ENCODE measurements at regions not wholly inside any gene's neighbourhood (a gene's known extent, or its start where the extent isn't known, plus 50 kb on each side); places are given as distances from the start of the nearest gene placed in this dataset.

- no peak for TF ChIP-seq POLR2AphosphoS5 (IDR thresholded peaks at IDR 0.05; ENCODE audit: low read depth, low read length)
- TF ChIP-seq SIN3A (IDR thresholded peaks at IDR 0.05; ENCODE audit: borderline replicate concordance, insufficient read depth, low read length), result no peak
- no peak for TF ChIP-seq TAF1 (IDR thresholded peaks at IDR 0.05; ENCODE audit: borderline replicate concordance, insufficient read depth, low read length)
- TF ChIP-seq REST (IDR thresholded peaks at IDR 0.05; ENCODE audit: insufficient read depth in 1 of 2, low read depth in 2 of 2, low read length in 2 of 2), result no peak
- TF ChIP-seq FOXP2 (optimal IDR thresholded peaks at IDR 0.05; ENCODE audit: borderline replicate concordance, extremely low read depth, extremely low read length, insufficient read depth), result no peak
Measured at GRCh38 chr10:56785292-56785691, 424.2 kb upstream of the ZWINT start.

GRCh38 chr10:56782503-56782902 is 421.4 kb upstream of the ZWINT start:
- TF ChIP-seq TAF1 (IDR thresholded peaks at IDR 0.05; ENCODE audit: borderline replicate concordance, insufficient read depth, low read length) (no peak), POLR2AphosphoS5 (IDR thresholded peaks at IDR 0.05; ENCODE audit: low read depth, low read length) (no peak), SIN3A (IDR thresholded peaks at IDR 0.05; ENCODE audit: borderline replicate concordance, insufficient read depth, low read length) (no peak), REST (IDR thresholded peaks at IDR 0.05; ENCODE audit: insufficient read depth in 1 of 2, low read depth in 2 of 2, low read length in 2 of 2) (no peak), FOXP2 (optimal IDR thresholded peaks at IDR 0.05; ENCODE audit: borderline replicate concordance, extremely low read depth, extremely low read length, insufficient read depth) (no peak)

- TF ChIP-seq POLR2AphosphoS5 (IDR thresholded peaks at IDR 0.05; ENCODE audit: low read depth, low read length) (no peak), TAF1 (IDR thresholded peaks at IDR 0.05; ENCODE audit: borderline replicate concordance, insufficient read depth, low read length) (no peak), REST (IDR thresholded peaks at IDR 0.05; ENCODE audit: insufficient read depth in 1 of 2, low read depth in 2 of 2, low read length in 2 of 2) (no peak), SIN3A (IDR thresholded peaks at IDR 0.05; ENCODE audit: borderline replicate concordance, insufficient read depth, low read length) (no peak), FOXP2 (optimal IDR thresholded peaks at IDR 0.05; ENCODE audit: borderline replicate concordance, extremely low read depth, extremely low read length, insufficient read depth) (no peak)
Measured at GRCh38 chr10:56771343-56771742, 410.3 kb upstream of the ZWINT start.

- TF ChIP-seq TAF1 (IDR thresholded peaks at IDR 0.05; ENCODE audit: borderline replicate concordance, insufficient read depth, low read length) (no peak), REST (IDR thresholded peaks at IDR 0.05; ENCODE audit: insufficient read depth in 1 of 2, low read depth in 2 of 2, low read length in 2 of 2) (no peak), FOXP2 (optimal IDR thresholded peaks at IDR 0.05; ENCODE audit: borderline replicate concordance, extremely low read depth, extremely low read length, insufficient read depth) (no peak), SIN3A (IDR thresholded peaks at IDR 0.05; ENCODE audit: borderline replicate concordance, insufficient read depth, low read length) (no peak), POLR2AphosphoS5 (IDR thresholded peaks at IDR 0.05; ENCODE audit: low read depth, low read length) (no peak)
Measured at GRCh38 chr10:56763090-56763489, 402.0 kb upstream of the ZWINT start.

- TF ChIP-seq SIN3A (IDR thresholded peaks at IDR 0.05; ENCODE audit: borderline replicate concordance, insufficient read depth, low read length), result no peak
Measured at GRCh38 chr10:56745490-56745889, 384.4 kb upstream of the ZWINT start.

Data from PFSK-1 (cell line).